Stimulated activated CD4-positive, alpha-beta T cell treated with anti-CD3 and anti-CD28 coated beads, Interleukin-12 subunit alpha, Interleukin-12 subunit beta, amount 100 ng/mL, for 24 hours (primary cell): ENCODE measurements at regions not wholly inside any gene's neighbourhood (a gene's known extent, or its start where the extent isn't known, plus 50 kb on each side); places are given as distances from the start of the nearest gene placed in this dataset.
"Not testable (repeated sequence)": the region's sequence is repeated elsewhere in the genome, so short reads cannot be mapped to it uniquely, and the experiment has no call there.

Source experiments
- DNase-seq, 2 experiments: peaks; one replicate each; pipeline ENCODE4 v3.0.0-alpha.2; 2020; ENCODE audit warnings: low read depth in 2 of 2

GRCh38 chr2:87674729-87675128 is 73.2 kb upstream of the PLGLB2 start:
- DNase-seq, result not testable (repeated sequence)

- not testable (repeated sequence) for DNase-seq
Measured at GRCh38 chr2:87675487-87675886, 72.4 kb upstream of the PLGLB2 start.

- DNase-seq, result not testable (repeated sequence)
Measured at GRCh38 chr2:87677421-87677923, 70.4 kb upstream of the PLGLB2 start.

- not testable (repeated sequence) for DNase-seq
Measured at GRCh38 chr2:87678742-87679173, 69.1 kb upstream of the PLGLB2 start.

- not testable (repeated sequence) for DNase-seq
Measured at GRCh38 chr2:87679950-87680349, 67.9 kb upstream of the PLGLB2 start.

DNA sequence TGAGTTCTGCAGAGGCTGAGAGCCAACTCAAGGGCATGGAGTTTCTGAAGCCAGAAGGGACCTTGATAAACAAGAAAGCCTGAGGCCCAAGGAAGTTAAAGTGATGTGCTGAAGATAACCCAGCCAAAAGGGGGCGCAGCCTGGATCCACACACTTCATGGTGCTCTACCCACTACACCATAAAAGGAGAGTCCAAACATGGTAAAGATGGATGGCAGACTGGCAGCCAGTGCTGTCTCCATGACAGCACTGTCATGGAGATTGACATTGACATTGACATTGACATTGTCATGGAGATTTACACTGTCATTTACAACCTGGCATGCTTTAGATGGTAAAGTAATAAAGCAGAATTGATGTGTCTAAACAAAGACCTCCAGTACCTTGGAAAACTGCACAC is 67.2 kb upstream of the PLGLB2 start:
- not testable (repeated sequence) for DNase-seq

DNA sequence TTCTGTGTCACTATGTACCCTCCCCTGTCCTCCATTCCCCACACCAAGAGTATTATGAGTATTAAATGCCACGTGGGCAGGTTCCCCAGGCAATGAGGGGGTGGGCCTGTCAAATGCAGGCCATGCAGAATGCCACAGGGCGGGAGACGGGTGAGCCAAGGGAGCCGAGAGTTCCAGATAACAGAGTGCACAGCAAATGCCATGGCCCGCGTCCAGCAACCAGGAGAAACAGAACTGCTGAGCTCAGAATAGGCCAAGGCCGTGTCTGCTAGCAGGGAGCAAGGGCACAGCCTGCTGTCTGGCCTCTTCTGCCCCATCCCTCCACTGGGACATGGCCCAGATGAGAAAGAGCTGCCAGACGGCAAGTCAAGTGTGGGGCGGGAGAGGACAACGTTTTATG is 64.4 kb upstream of the PLGLB2 start:
- not testable (repeated sequence) for DNase-seq

GRCh38 chr2:87683961-87684360 is 63.9 kb upstream of the PLGLB2 start:
- DNase-seq, result not testable (repeated sequence)

DNA sequence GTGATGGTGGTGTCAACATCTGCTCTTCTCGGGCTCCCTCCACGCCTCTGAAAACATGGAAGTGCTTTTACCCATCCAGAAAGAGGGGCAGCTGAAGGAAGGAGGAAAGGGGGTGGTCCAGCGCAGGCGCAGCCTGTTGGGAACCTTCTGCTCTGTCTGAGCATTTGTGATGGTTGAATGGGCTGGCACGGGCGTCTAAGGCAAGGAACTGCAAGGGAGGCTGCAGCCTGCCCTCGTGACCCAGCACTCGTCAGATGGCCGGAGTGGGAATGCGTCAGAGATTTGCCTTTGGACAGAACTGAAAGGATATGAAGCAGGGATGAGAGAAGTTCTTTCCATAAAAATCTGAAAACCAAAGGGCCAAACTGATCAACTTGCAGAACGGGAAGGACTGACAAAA is 62.3 kb upstream of the PLGLB2 start:
- DNase-seq, result not testable (repeated sequence)

GRCh38 chr2:87686873-87687549 is 60.9 kb upstream of the PLGLB2 start:
- not testable (repeated sequence) for DNase-seq

- not testable (repeated sequence) for DNase-seq
Measured at GRCh38 chr2:87687550-87688270, 60.2 kb upstream of the PLGLB2 start.

- not testable (repeated sequence) for DNase-seq
Measured at GRCh38 chr2:87691899-87692592, 55.8 kb upstream of the PLGLB2 start.

DNA sequence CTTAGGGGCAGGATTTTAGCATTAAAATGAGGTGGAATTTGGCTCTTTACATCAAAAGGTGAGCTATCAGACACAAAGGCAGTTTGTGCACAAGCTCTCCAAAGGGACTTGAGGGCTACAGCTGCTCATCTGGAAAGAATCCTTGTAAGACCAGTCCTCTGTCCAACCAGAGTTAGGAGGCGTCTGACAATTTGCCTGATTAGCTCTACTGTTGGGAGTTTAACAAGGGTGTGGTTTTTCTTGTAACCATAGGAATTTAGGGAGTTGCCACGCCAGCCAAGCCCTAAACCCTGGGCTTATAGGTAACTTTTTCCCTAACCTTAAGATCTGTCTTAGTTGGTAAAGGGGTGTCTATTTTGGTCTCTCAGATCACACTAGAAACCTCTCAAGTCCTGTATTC is 55.0 kb upstream of the PLGLB2 start:
- DNase-seq, result not testable (repeated sequence)

DNA sequence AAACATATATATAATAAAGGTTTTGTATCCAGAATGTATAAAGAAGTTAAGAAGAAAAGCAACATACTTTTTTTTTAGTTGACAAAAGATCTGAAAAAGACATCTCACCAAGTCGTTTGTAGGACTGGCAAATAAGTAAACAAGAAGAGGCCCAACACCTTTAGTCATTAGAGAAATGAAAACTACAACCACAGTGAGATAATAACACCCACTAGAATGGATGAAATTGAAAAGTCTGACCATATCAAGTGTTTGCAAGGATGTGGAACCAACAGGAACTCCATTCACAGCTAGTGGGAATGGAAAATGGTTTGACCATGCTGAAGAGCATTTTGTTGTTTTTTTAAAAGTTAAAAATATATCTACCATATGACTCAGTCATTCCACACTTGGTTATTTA is 54.0 kb upstream of the PLGLB2 start:
- DNase-seq, result not testable (repeated sequence)

- not testable (repeated sequence) for DNase-seq
Measured at GRCh38 chr2:87695596-87696323, 52.1 kb upstream of the PLGLB2 start.
